H9 (cell line): ENCODE measurements at regions not wholly inside any gene's neighbourhood (a gene's known extent, or its start where the extent isn't known, plus 50 kb on each side); places are given as distances from the start of the nearest gene placed in this dataset.

ENCODE experiments used
- DNase-seq: peaks from one replicate; pipeline ENCODE4 v3.0.0-alpha.2; 2017
- H2AFZ ChIP-seq: one replicate; pipeline ENCODE4 v1.6.1; 2013; ENCODE audit warnings: mild to moderate bottlenecking, low read length, control low read depth, moderate library complexity
- H2AK5ac ChIP-seq: 2 replicates; pipeline ENCODE4 v1.6.1; 2013; ENCODE audit warnings: low read length, control low read depth, mixed read lengths; ENCODE audit not compliant: insufficient read length
- H2BK120ac ChIP-seq: one replicate; pipeline ENCODE4 v1.6.1; 2013; ENCODE audit warnings: low read depth, mild to moderate bottlenecking, low read length, control low read depth, inconsistent platforms; ENCODE audit not compliant: poor library complexity, severe bottlenecking
- H2BK12ac ChIP-seq: 2 replicates; pipeline ENCODE4 v1.6.1; 2013; ENCODE audit warnings: low read length, control low read depth, mixed read lengths, low read depth; ENCODE audit not compliant: insufficient read length
- H2BK15ac ChIP-seq: 2 replicates; pipeline ENCODE4 v1.6.1; 2013; ENCODE audit warnings: low read depth, low read length, control low read depth
- H2BK20ac ChIP-seq: one replicate; pipeline ENCODE4 v1.6.1; 2013; ENCODE audit warnings: low read depth, mild to moderate bottlenecking, low read length, control low read depth, inconsistent platforms; ENCODE audit not compliant: poor library complexity, severe bottlenecking
- H2BK5ac ChIP-seq: 2 replicates; pipeline ENCODE4 v1.6.1; 2013; ENCODE audit warnings: low read length, control low read depth, mixed read lengths; ENCODE audit not compliant: insufficient read length
- H3K14ac ChIP-seq: 2 replicates; pipeline ENCODE4 v1.6.1; 2013; ENCODE audit warnings: low read length, control low read depth; ENCODE audit not compliant: insufficient read depth
- H3K18ac ChIP-seq: 2 replicates; pipeline ENCODE4 v1.6.1; 2013; ENCODE audit warnings: low read depth, mild to moderate bottlenecking, mixed read lengths, low read length, control low read depth; ENCODE audit not compliant: insufficient read length
- H3K23ac ChIP-seq: 2 replicates; pipeline ENCODE4 v1.6.1; 2013; ENCODE audit warnings: low read length, control low read depth, mixed read lengths, low read depth; ENCODE audit not compliant: insufficient read length
- H3K23me2 ChIP-seq: 2 replicates; pipeline ENCODE4 v1.6.1; 2013; ENCODE audit warnings: low read depth, mild to moderate bottlenecking, mixed read lengths, low read length, control low read depth; ENCODE audit not compliant: insufficient read length, poor library complexity, severe bottlenecking
- H3K27ac ChIP-seq: 2 replicates; pipeline ENCODE4 v1.5.1; 2013; ENCODE audit warnings: low read length, control low read depth, mixed read lengths, low read depth; ENCODE audit not compliant: insufficient read length
- H3K27me3 ChIP-seq: 2 replicates; pipeline ENCODE4 v1.6.1; 2013; ENCODE audit warnings: low read length, control low read depth, inconsistent platforms; ENCODE audit not compliant: insufficient read depth
- H3K4ac ChIP-seq: 2 replicates; pipeline ENCODE4 v1.6.1; 2013; ENCODE audit warnings: low read depth, mild to moderate bottlenecking, control low read depth, inconsistent platforms, low read length, moderate library complexity
- H3K4me1 ChIP-seq: 2 replicates; pipeline ENCODE4 v1.6.1; 2013; ENCODE audit warnings: low read length, control low read depth, inconsistent platforms; ENCODE audit not compliant: insufficient read depth
- H3K4me2 ChIP-seq: 2 replicates; pipeline ENCODE4 v1.6.1; 2013; ENCODE audit warnings: low read length, control low read depth, mixed read lengths; ENCODE audit not compliant: insufficient read length, insufficient read depth
- H3K56ac ChIP-seq: 2 replicates; pipeline ENCODE4 v1.6.1; 2013; ENCODE audit warnings: low read depth, mild to moderate bottlenecking, mixed read lengths, low read length, control low read depth; ENCODE audit not compliant: insufficient read length
- H3K79me1 ChIP-seq: 2 replicates; pipeline ENCODE4 v1.6.1; 2013; ENCODE audit warnings: low read depth, mild to moderate bottlenecking, moderate library complexity, low read length, control low read depth, inconsistent platforms; ENCODE audit not compliant: insufficient read depth, poor library complexity, severe bottlenecking
- H3K79me2 ChIP-seq: 2 replicates; pipeline ENCODE4 v1.6.1; 2013; ENCODE audit warnings: low read length, control low read depth, inconsistent platforms; ENCODE audit not compliant: insufficient read depth
- H3K9ac ChIP-seq: 2 replicates; pipeline ENCODE4 v1.6.1; 2013; ENCODE audit warnings: low read length, control low read depth, mixed read lengths; ENCODE audit not compliant: insufficient read length; ENCODE audit errors: extremely low read depth
- H3K9me3 ChIP-seq: one replicate; pipeline ENCODE4 v1.6.1; 2013; ENCODE audit warnings: low read depth, low read length, inconsistent platforms; ENCODE audit not compliant: control insufficient read depth
- H3T11ph ChIP-seq: one replicate; pipeline ENCODE4 v1.6.1; 2013; ENCODE audit warnings: mild to moderate bottlenecking, low read length, control low read depth, inconsistent platforms
- H4K20me1 ChIP-seq: one replicate; pipeline ENCODE4 v1.6.1; 2013; ENCODE audit not compliant: control insufficient read depth, insufficient read length, insufficient read depth
- H4K5ac ChIP-seq: 2 replicates; pipeline ENCODE4 v1.6.1; 2013; ENCODE audit warnings: low read depth, mild to moderate bottlenecking, mixed read lengths, low read length, control low read depth; ENCODE audit not compliant: insufficient read length
- H4K8ac ChIP-seq: replicated peaks from 2 replicates; pipeline ENCODE4 v1.6.1; 2013; ENCODE audit warnings: low read length, control low read depth, mixed read lengths, low read depth; ENCODE audit not compliant: insufficient read length
- H4K91ac ChIP-seq: 2 replicates; pipeline ENCODE4 v1.6.1; 2013; ENCODE audit warnings: low read depth, mild to moderate bottlenecking, moderate library complexity, mixed read lengths, low read length, control low read depth; ENCODE audit not compliant: insufficient read length
- H3K27ac Mint-ChIP-seq, 3 experiments: 2 replicates in 2 of 3; 3 replicates in 1 of 3; pipeline ENCODE4 v1.8.0; 2020 to 2021; ENCODE audit warnings: mixed read lengths in 3 of 3, mild to moderate bottlenecking in 1 of 3, moderate library complexity in 1 of 3
- H3K27me3 Mint-ChIP-seq: 2 replicates; pipeline ENCODE4 v1.8.0; 2021; ENCODE audit warnings: low read depth, mild to moderate bottlenecking, moderate library complexity, mixed read lengths
- H3K36me3 Mint-ChIP-seq, 3 experiments: 2 replicates in 2 of 3; 3 replicates in 1 of 3; pipeline ENCODE4 v1.8.0; 2020 to 2021; ENCODE audit warnings: low read depth in 3 of 3, mixed read lengths in 3 of 3; ENCODE audit not compliant: insufficient read depth in 1 of 3
- H3K4me1 Mint-ChIP-seq, 2 experiments: 2 replicates each; pipeline ENCODE4 v1.8.0; 2020; ENCODE audit warnings: mixed read lengths in 2 of 2
- H3K4me3 Mint-ChIP-seq, 2 experiments: 2 replicates in 1 of 2; 3 replicates in 1 of 2; pipeline ENCODE4 v1.8.0; 2020 to 2021; ENCODE audit warnings: mild to moderate bottlenecking in 2 of 2, mixed read lengths in 2 of 2, moderate library complexity in 1 of 2
- H3K9me3 Mint-ChIP-seq, 2 experiments: 2 replicates in 1 of 2; 3 replicates in 1 of 2; pipeline ENCODE4 v1.8.0; 2020; ENCODE audit warnings: mild to moderate bottlenecking in 2 of 2, mixed read lengths in 2 of 2, moderate library complexity in 1 of 2
- CTCF ChIP-seq: fragments of 200-600 bp; sonication (generic); conservative IDR thresholded peaks from 3 replicates; pipeline ENCODE4 v1.8.0; 2021; ENCODE audit warnings: antibody characterized with exemption, mild to moderate bottlenecking
- WGBS: extraction: QIAGEN DNeasy Blood & Tissue Kit; methylation state at CpG from one replicate; pipeline ENCODE4 v1.1.7; 2013; ENCODE audit warnings: missing lambda C conversion rate, low lambda C conversion rate, mixed read lengths; ENCODE audit not compliant: insufficient read length; ENCODE audit errors: extremely low coverage; 5-methylcytosine and 5-hydroxymethylcytosine counted together

DNA sequence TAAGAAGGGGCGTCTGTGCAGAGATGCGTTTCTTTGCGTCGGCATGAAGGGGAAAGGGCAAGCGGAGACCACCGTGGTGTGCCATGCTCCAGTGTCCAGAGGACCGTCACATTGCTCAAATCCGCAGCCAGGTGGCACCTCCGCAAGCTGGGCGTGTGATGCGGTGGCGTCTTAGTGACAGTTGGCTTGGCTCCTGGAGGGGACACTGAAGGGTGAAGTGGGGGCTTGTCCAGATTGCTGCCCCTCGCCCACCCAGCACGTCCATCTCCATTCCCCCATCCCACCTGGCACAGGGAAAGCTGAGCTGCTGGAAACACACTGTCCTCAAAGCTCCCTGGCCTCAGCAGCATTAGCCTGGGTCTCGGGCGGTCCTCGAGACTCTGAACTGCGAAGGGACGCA lies 135.3 kb downstream of the SOX1 start:
- no peak overlapping the region for H3K27ac ChIP-seq
- H2BK120ac ChIP-seq: no peak overlapping the region
- H3K36me3 Mint-ChIP-seq: no peaks in the 10 kb centered on the region
- H3K4me1 Mint-ChIP-seq: peaks cover 29 to 38% of the 10 kb centered on the region in 2 experiments
- no peaks in the 10 kb centered on the region for H3K9me3 ChIP-seq
- DNase-seq: no peak
- H2BK20ac ChIP-seq: no peak overlapping the region
- TF ChIP-seq CTCF: no peak
- H4K5ac ChIP-seq: no peak overlapping the region
- no CpG with 5 or more reads among the region's 19 CpGs for WGBS
- no peak overlapping the region for H3K56ac ChIP-seq
- H3K27me3 ChIP-seq: peaks cover 15% of the 10 kb centered on the region; the same call in 1 of the 2 replicates
- H2BK5ac ChIP-seq: no peak overlapping the region
- H3K27me3 Mint-ChIP-seq: peaks cover 69% of the 10 kb centered on the region
- peaks cover 2% of the 10 kb centered on the region for H4K20me1 ChIP-seq
- no peak overlapping the region for H3K9ac ChIP-seq
- no peak overlapping the region for H2BK15ac ChIP-seq
- no peak overlapping the region for H3K23ac ChIP-seq
- H2AFZ ChIP-seq: no peak overlapping the region
- no peak overlapping the region for H3K27ac Mint-ChIP-seq
- H2AK5ac ChIP-seq: no peak overlapping the region
- H3K14ac ChIP-seq: no peak overlapping the region
- no peak overlapping the region for H3K4ac ChIP-seq
- H3K4me2 ChIP-seq: no peak overlapping the region
- H3K9me3 Mint-ChIP-seq: peaks cover 0 to 4% of the 10 kb centered on the region in 2 experiments; a peak in 1 of 5 replicates
- H3K23me2 ChIP-seq: peaks cover 7% of the 10 kb centered on the region
- no peak overlapping the region for H2BK12ac ChIP-seq
- no peak overlapping the region for H3K4me3 Mint-ChIP-seq
- H3T11ph ChIP-seq: no peak overlapping the region
- no peak overlapping the region for H4K8ac ChIP-seq
- H3K79me1 ChIP-seq: no peaks in the 10 kb centered on the region
- no peaks in the 10 kb centered on the region; the same call in 1 of the 2 replicates for H3K4me1 ChIP-seq
- no peak overlapping the region for H3K18ac ChIP-seq
- no peak overlapping the region for H4K91ac ChIP-seq
- no peaks in the 10 kb centered on the region for H3K79me2 ChIP-seq
